ENCODE measurements at regions not wholly inside any gene's neighbourhood (a gene's known extent, or its start where the extent isn't known, plus 50 kb on each side); places are given as distances from the start of the nearest gene placed in this dataset.

- Histone ChIP-seq H3K4me3 (no peak overlapping the region), H3K27ac (no peak overlapping the region), H3K9me3 (no peaks in the 10 kb centered on the region), H3K4me1 (no peaks in the 10 kb centered on the region), H3K36me3 (no peaks in the 10 kb centered on the region), H3K27me3 (no peaks in the 10 kb centered on the region)
- TF ChIP-seq EP300 (IDR thresholded peaks at IDR 0.05; ENCODE audit: low read depth) (no peak), CTCF (IDR thresholded peaks at IDR 0.05) (no peak)
- DNase-seq, result no peak
- WGBS, 2 donors (ENCODE audit: low coverage in 1 of 2), result 85% methylated on average over 12 of the region's 12 CpGs; no CpG with 5 or more reads in 1 of the 2 donors
- in situ Hi-C loops (cut with MboI; ENCODE audit: low pct_ligation_motif_present in 1 of 4, low pct_unique_long_range_greater_than_20kb in 1 of 4, low sequenced_read_pairs in 3 of 4) (no loop called here), intact Hi-C loops (cut with DNase I; ENCODE audit: low total_unique reads) (no loop called here)
Observed at GRCh38 chr11:41947392-41947791, 487.9 kb upstream of the LRRC4C start.

- no peak for DNase-seq
- WGBS, 2 donors (ENCODE audit: low coverage in 1 of 2), result 60 to 81% methylated on average over 3 to 4 of the region's 4 CpGs
- TF ChIP-seq POLR2AphosphoS5 (IDR thresholded peaks at IDR 0.05), result no peak
- no peak for TF ChIP-seq POLR2A (IDR thresholded peaks at IDR 0.05)
- TF ChIP-seq CTCF (IDR thresholded peaks at IDR 0.05), result no peak
- no peak for TF ChIP-seq EP300 (IDR thresholded peaks at IDR 0.05; ENCODE audit: low read depth)
Observed at GRCh38 chr11:41950470-41951143, 491.2 kb upstream of the LRRC4C start.

GRCh38 chr11:41954034-41954433 lies 494.6 kb upstream of the LRRC4C start:
- H3K27ac ChIP-seq, result no peak overlapping the region
- TF ChIP-seq EP300 (IDR thresholded peaks at IDR 0.05; ENCODE audit: low read depth), result no peak
- no peak for TF ChIP-seq CTCF (IDR thresholded peaks at IDR 0.05)
- no peak for TF ChIP-seq POLR2A (IDR thresholded peaks at IDR 0.05)
- no peak for TF ChIP-seq POLR2AphosphoS5 (IDR thresholded peaks at IDR 0.05)
- H3K4me3 ChIP-seq, result no peak overlapping the region
- in situ Hi-C loops (cut with MboI; ENCODE audit: low pct_ligation_motif_present in 1 of 4, low pct_unique_long_range_greater_than_20kb in 1 of 4, low sequenced_read_pairs in 3 of 4) (no loop called here), intact Hi-C loops (cut with DNase I; ENCODE audit: low total_unique reads) (no loop called here)
- no peaks in the 10 kb centered on the region for H3K27me3 ChIP-seq
- no peaks in the 10 kb centered on the region for H3K36me3 ChIP-seq
- H3K9me3 ChIP-seq, result no peaks in the 10 kb centered on the region
- DNase-seq, result no peak
- no peaks in the 10 kb centered on the region for H3K4me1 ChIP-seq

More at GRCh38 chr11:41950470-41951143, 491.2 kb upstream of the LRRC4C start:
- Histone ChIP-seq H3K4me1 (no peaks in the 10 kb centered on the region), H3K27me3 (no peaks in the 10 kb centered on the region), H3K27ac (no peak overlapping the region), H3K4me3 (no peak overlapping the region), H3K36me3 (no peaks in the 10 kb centered on the region), H3K9me3 (no peaks in the 10 kb centered on the region)
- intact Hi-C loops (cut with DNase I; ENCODE audit: low total_unique reads) (loop anchor here (2.0 kb wide), 1 partner anchor 30 kb away; no protein-coding TSS in a partner anchor), in situ Hi-C loops (cut with MboI; ENCODE audit: low pct_ligation_motif_present in 1 of 4, low pct_unique_long_range_greater_than_20kb in 1 of 4, low sequenced_read_pairs in 3 of 4) (no loop called here)

GRCh38 chr11:41955066-41955465 lies 495.6 kb upstream of the LRRC4C start:
- intact Hi-C loops (cut with DNase I; ENCODE audit: low total_unique reads), result no loop called here
- H3K4me3 ChIP-seq, result no peak overlapping the region
- H3K9me3 ChIP-seq, result no peaks in the 10 kb centered on the region
- no peaks in the 10 kb centered on the region for H3K4me1 ChIP-seq
- 66 to 92% methylated on average over 2 of the region's 2 CpGs for WGBS, 2 donors (ENCODE audit: low coverage in 1 of 2)
- H3K27ac ChIP-seq, result no peak overlapping the region
- no peaks in the 10 kb centered on the region for H3K27me3 ChIP-seq
- H3K36me3 ChIP-seq, result no peaks in the 10 kb centered on the region
- TF ChIP-seq CTCF (IDR thresholded peaks at IDR 0.05) (no peak), POLR2AphosphoS5 (IDR thresholded peaks at IDR 0.05) (no peak), EP300 (IDR thresholded peaks at IDR 0.05; ENCODE audit: low read depth) (no peak), POLR2A (IDR thresholded peaks at IDR 0.05) (no peak)
- no peak for DNase-seq
- in situ Hi-C loops (cut with MboI; ENCODE audit: low pct_ligation_motif_present in 1 of 4, low pct_unique_long_range_greater_than_20kb in 1 of 4, low sequenced_read_pairs in 3 of 4), result no loop called here

Measured in transverse colon (tissue), 4 donors.